GM21515 (cell line): ENCODE measurements at regions not wholly inside any gene's neighbourhood (a gene's known extent, or its start where the extent isn't known, plus 50 kb on each side); places are given as distances from the start of the nearest gene placed in this dataset.

ENCODE experiments used
- ATAC-seq: cut with Tn5 transposase; IDR thresholded peaks from one replicate; pipeline ENCODE4 v1.9.1; 2021; ENCODE audit not compliant: unreplicated experiment

DNA sequence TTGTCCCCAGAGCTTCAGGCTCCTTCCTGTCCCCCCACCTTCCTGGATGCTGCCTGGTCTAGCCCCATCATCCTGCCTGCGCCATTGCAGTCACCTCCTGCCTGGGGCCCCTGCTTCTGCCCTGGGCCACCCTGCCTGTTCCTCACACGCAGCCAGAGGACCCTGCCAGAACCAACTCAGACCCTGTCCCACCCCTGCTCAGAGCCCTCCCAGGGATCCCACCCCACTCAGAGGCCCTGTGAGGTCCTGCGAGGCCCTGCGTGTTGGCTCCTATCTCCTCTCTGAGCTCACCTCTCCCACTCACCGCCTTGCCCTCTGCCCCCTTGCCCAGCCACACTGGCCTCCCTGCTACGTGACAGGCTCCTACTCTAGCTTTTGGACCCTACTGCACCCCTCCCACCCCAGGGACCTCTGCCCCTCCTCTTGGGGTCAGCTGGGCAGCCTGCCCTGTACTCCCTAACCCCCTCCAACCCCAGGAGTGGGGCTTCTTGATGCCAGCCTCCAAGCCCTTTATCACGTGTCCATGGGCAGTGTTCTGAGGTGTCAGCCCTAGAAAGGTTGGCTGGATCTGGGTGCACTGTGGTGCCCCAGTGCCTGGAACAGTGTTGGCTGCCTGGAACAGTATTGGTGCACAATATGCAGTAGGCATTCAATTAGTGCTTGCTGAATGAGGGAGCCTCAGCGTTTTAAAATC lies 68.3 kb downstream of the CEBPB start:
- ATAC-seq: no peak

DNA sequence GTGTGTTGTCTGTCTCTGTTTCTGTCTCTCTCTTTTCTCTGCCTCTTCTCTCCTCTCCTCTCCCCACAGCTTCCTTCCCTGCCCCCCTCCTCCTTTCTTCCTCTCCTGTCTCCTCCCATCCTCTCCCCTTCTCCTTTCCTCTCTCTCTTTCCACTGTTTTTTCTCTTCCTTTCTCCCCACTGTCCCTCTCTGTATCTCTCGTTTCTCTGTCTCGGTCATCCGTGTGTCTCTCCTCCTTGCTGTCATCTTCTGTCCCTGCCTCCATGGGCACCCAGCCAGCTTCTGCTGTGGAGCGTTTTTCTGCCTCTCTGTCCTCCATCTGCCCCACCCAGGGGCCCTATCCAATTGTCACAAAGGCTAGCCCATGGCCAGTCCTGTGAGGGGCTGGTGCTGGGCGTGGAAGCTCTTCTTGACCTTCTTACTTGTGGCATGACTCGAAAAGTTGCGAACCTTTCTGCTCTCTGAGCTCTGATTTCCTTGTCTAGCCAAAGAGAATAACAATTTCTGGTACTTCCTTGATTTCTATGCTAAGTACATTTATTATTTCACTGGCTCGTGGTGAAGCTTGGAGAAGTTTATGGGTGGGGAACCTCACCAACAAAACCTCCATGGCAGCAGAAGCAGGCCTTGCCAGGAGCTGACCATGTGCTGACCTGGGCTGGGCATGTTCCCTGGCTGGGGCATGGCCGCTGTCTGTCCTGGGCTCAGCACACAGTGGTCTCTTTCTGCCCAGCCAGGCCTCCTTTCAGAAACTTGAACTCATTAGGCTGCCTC lies 69.3 kb downstream of the CEBPB start:
- no peak for ATAC-seq

DNA sequence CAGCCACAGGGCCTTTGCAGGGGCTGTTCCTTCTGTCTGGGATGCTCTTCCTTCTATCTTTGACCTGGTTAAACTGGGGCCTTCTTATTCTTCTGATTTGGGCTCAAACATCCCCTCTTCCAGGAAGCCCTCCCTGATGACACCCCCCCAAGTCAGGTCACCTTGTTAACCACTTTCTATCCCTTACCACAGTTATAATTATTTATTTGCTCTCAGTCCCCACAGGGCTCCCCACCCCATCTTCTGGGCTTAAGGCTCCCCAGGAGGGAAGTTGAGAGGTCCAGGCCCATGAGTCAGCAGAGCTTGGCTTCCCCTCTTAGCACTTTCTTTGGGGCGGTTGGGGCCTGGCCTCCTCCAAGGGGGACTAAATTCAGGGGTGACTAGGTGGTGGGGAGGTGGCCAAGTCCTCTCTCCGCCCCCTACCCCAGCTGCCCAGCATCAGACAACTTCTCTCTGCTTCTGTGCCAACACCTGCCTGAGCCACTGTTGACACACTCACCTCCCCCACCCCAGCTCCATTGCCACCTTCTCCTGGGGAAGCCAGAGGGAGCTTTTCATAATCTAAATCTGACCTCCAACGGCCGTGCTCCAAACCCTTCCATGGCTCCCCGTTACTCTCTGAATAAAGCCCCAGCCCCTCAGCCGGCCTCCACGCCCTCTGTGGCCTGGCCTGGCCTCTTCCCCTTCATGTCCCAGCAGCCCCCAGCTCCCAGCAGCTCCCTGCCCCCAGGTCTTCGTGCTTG lies 70.0 kb downstream of the CEBPB start:
- ATAC-seq: no peak

DNA sequence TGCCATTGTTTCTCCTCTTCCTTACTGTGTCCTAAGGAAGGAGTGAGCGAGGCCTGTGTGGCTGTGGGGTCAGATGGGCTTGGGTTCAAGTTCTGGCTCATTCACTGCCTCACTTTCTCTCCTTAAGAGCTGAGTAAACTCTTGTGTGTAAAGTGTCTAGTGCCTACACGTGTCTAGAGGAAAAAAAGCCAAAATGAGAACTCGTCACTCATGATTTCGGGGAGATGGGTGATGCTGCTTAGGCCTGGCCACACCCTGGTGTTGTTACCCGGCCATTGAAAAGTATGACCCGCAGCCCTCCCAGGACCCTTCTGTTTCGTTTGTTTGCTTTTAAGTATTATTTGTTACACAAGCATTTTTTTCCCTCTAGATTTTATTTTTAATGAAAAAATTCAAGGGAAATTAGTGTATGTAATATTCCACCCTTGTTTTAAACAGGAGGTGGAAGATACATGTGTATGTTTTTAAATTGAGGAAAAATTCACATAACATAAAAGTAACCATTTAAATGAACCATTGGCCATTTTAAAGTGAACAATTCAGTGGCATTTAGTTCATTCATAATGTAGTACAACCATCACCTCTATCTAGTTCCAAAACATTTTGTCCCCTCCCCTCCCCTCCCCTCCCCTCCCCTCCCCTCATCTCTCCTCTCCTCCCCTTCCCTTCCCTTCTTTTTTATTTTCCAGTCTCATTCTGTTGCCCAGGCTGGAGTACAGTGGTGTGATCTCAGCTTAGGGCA lies 71.0 kb downstream of the CEBPB start:
- ATAC-seq: no peak

DNA sequence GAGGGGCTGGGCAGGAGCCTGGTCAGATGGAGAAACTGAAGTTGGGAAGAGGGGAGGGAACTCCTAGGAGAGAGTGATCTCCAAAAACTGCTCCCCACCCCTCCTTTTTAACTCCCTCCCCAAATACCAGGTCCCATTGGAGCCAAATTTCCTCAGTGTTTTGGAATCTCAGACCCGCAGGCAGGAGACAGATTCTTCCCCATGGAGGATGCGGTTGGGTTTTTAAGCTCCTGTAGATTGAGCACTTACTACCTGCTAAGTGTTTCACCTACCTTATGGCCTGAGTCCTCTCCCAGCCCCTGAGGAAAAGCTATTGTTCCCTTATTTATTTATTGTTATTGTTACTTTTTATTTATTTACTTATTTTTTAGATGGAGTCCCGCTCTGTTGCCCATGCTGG lies 73.2 kb downstream of the CEBPB start:
- no peak for ATAC-seq

DNA sequence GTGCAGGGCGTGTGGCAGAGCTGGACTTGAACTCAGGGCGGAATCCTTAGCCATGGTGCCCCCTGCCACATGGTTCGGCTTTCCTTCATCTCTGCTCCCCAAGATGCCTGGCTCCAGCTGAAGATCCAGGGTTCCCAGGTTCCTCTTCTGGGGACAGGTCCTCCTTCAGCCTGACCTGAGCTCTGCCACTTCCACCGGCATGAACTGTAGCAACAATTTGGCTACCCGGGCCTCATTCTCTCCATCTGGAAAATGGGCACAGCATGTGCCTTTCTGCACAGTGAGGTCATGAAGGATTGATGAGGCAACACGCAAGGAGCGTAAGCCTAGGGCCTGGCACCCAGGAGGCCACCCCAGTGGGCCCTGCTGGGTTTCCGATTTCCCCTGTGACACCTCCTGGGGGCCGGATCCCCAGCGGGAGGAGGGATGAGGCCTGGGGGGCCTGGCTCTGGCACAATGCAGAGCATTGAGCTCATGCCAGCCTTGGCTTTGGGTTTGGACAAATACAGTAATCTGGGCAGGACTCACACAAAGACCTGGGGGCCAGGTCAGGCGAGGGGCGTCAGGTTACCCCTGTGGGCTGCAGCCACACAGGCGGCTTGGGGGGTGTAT lies 74.0 kb downstream of the CEBPB start:
- ATAC-seq: no peak

DNA sequence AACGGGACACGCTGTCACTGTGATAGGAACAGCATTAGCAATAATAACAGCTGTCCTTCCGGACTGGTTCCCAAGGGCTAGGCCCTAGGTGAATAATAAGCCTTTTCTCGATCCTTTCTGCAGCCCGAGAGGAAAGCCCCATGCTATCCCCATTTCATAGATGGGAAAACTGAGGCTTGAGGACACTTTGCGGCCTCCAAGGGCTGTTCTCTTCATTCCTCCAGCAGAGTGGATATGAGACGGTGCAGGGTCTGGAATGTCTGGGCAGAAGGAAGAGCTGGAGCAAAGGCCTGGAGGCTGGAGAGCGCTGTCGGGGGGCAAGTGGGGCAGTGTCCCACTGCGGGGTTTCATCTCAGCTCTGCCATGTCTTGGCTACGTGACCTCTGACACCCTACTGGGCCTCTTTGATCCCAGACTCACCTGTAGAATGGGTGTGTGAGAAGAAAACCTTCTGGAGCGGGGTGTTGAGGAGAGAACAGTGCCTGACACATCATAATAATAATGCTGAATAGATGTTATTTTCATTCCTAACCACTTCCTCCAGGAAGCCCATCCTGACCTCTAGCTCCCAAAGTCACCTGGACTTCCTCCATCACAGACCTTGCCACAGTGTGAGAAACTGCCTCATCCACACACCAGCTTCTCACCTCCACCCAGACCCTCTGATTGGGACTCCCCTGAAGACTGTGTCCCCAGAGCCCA lies 74.8 kb downstream of the CEBPB start:
- no peak for ATAC-seq

DNA sequence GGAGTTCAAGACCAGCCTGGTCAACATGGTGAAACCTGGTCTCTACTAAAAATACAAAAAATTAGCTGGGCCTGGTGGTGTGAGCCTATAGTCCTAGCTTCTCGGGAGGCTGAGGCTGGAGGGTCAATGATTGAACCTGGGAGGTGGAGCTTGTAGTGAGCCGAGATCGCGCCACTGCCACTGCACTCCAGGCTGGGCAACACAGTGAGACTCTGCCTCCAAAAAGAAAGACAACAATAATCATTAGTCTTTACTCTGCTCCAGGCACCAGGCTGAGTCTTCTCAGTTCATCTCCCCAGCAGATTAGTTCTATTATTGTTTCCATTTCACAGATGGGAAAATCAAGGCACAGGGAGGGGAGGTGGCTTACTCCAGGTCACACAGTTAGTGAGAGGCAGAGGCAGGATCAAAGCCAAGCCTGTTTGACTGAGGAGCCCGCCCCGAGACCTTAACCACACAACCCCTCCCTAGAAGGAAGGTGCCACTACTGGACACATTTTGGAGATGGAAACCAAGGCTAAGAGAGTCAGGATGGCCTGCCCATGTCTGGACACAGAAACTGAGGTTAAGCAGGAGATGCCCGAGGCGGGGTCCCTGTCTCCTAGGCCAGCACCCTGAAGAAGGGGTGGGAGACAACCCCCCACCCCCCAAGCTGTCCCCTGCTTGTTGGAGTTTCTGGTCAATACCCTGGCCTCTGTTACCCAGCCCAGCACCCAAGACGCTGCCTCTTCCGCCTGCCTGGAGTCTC lies 75.8 kb downstream of the CEBPB start:
- no peak for ATAC-seq

DNA sequence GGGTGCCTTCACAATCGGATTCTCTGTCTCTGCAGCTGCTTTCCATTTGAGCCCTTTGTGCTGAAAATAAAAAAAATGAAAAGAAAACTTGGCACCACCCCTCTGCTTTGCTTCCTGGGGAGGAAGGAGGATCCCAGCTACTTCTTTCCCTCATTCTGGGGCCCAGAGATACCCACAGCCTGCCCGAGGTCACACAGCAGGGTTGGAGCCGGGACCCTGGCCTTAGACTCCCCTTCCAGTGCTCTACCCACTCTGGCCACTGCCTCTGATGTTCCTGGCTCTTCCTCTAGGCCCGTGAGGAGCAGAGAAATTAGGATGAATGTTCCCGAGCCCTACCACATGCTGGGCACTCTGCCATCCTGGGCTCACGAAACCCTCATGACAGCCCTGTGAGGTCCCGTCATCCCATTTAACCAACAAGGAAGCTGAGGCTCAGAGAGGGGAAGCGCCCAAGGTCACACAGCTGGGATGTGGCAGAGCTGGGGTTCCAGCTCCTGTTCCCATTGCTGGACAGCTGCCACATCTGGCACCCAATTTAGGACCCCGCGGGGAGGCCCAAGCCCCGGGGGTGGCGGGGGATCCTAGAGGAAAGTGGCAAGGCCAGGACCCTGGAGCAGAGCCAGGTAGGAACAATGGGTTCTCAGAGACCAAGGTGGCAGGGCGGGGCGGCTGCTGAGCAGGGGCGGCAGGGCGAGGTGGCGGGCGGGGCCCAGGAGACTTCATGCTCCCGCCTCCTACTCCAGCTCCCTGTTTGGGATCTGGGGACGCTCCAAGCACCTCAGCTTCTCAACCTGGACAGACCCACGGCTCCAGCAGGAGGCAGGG lies 76.6 kb downstream of the CEBPB start:
- no peak for ATAC-seq

DNA sequence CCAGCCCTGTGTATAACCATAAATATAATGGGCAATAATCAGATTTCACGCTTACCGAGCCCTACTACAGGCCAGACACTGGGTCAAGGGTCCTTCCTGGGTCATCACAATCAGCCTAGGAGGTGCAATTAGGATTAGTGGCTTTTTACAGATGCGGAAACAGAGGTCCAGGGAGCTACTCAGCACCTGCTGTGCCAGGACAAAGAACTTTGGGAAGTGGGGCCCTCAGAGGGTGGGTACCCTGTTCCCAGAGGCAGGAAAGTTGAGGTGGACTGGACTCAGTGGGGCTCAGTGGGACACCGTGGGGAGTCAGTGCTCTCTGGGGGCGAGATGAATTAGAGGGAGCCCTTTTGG lies 77.2 kb downstream of the CEBPB start:
- no peak for ATAC-seq

DNA sequence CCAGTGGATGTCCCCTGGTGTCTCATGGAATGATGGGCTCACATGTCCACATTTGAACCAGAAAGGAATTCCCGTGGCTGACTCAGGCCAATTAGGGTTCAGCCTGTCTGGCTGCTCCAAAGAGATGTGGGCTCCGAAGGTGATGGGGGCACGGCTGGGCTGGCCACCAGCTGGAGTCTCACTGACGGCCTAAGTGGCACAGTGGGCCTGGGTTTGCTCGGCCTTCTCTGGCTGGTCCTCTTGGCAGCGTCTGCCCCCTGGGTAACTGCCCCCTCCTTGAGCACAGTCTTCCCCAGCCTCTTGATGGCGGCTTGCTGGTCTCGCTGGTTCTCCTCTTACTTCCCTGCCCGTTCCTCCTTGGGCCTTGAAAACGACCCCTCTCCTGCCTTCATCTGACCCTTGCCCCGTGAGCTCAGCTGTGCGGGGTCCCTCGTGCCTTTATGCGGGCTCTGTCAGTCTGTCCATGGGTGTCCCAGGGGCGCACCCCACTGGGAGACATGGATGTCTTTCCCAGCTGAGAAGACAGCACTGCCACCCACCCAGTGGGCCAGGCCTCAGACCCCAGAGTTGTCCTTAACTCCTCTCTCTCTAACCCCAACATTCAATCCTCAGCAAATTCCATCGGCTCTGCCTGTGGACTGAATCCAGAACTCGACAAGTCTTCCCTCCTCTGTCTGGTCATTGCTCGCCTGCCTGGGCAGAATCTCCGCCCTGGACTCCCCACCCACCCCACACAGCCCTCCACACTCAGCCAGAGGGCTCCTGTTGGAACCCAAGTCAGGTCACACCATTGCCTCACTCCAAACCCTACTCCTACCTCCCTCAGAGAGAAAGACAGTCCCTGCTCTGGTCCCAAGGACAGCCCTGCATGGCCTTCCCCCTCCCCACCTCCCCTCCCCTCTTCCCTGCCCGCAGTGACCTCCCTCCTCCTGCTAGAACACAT lies 78.7 kb downstream of the CEBPB start:
- ATAC-seq: no peak

DNA sequence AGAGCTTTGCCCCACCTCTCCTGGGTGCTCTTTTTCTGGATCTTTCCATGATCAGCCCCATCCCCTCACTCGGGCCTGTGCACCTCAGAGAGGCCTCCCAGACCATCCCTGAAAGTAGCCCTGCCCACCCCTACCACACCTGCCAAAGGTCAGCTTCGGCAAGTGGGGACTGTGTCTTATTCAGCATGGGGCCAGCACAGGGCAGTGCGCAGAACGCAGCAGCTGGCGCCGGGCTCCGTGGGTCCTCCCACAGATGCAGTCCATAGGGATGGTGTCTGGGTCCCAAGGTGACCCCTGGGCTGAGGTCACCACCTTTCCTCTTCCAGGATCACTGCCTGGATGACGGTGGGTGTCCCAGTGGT lies 79.4 kb downstream of the CEBPB start:
- ATAC-seq: no peak

DNA sequence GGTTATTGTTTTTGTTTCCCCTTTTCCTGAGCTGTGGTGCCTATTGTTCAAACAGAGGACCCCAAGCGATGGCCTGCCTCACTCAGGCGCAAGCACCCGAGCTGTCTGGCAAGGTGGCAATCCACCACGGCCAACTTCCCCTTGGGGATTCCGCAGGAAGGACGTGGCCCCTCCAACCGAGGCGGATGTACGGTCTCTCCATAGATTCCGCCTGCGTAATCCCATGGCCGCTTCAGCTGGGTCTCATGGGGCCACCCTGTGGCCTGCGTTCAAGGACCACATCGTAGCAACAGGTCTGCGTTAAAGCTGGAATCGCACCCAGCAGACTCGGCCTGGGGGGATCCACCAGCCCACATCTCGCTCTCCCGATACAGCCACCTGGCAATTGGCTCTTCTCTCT lies 79.9 kb downstream of the CEBPB start:
- no peak for ATAC-seq

DNA sequence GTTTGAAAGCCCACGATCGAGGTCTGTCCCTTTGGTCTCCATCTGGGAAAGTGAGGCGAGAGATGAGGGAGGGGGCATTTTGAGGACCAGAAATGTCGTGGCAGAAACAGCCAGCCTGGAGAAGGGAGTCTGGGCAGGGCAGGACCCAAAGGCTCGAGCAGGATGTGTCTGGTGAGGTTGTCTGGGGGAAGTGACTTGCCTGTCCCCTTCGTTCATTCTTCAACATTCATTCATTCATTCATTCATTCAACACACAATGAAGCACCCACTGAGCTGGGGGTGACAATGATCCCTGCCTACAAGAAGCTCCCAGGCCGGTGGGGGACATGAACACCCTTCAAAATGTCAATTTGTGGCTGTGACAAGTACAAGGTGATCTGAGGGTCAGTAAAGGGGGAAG lies 80.5 kb downstream of the CEBPB start:
- no peak for ATAC-seq

DNA sequence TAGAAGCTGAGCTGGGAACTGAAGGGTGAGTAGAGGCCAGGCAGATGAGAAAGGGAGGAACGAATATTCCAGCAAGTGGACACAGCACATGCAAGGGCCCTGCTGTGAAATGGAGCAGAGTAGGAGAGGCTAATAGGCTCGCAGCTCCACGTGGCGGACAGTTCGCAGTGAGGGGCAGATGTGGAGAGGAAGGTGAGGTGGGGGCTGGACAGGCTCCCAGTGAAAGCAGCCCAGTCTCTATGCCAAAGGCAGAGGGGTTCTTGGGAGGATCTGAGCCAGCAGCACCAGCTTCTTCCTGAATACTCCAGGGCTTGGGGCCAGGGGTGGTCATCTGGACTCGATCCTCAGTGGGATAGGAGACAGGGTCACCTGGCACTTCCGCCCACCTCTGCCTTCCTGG lies 81.0 kb downstream of the CEBPB start:
- no peak for ATAC-seq

DNA sequence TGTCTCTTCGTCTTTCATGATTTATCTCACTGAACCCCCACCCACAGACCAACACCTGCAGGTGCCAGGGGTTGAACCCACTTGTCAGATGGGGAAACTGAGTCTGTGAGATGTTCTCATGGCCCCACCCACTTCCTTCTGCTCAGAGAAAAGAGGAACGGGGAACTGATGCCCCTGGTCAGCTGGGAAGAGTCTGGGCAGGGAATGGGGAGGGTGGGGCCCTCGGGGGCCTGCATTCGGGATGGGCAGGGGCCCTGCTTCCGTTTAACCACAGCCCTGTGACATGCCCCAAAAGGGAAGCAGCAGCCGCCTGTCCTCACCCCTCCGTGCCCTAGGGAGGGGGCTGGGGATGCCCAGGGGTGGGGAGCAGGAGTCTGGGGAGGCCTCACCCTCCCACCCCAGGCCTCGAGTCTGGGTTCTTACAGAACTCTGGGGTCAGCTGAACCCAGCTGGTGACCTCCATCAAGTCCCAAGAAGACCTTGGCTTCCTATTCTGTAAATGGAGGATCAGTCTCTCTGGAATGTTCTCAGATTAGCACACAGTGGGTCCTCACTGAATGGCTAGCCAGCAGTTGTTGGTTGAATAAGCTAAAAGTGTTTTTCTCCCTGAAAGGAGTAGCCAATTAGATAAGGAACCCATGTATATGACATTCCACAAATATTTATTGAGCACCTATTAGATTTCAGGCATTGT lies 81.5 kb downstream of the CEBPB start:
- ATAC-seq: no peak

DNA sequence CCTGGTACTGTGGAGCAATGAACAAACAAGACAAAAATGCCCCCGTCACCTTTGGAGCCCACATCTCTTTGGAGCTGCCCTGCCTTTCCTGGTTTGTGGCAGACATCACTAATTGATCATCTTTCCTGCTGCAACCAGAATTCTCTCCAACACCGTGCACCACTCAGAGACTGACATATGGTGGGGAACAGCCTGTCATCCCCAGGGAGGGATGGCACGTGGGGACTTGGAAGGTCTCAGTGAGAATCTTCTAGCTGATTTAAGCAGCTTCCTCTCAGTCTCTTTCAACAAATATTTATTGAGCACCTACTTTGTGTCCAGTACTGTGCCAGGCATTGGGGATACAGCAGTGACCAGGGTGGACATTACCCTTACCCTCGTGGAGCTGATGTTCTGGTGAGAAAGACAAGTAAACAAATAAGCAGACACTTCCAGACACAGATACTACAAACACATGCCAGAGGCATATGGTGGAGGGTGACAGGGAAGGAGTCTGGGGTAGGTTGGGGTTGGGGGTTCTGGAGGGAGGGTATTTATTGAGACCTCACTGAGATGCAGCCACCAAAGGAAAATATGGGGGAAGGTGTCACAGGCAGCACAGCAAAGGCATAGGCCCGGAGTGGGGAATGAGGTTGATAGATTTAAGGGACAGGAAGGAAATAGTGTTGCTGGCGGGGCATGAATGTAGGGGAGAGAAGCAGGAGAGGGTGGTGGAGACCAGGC lies 82.3 kb downstream of the CEBPB start:
- ATAC-seq: no peak
